ENCODE measurements at regions not wholly inside any gene's neighbourhood (a gene's known extent, or its start where the extent isn't known, plus 50 kb on each side); places are given as distances from the start of the nearest gene placed in this dataset.

- H3K27ac ChIP-seq (ENCODE audit: low read depth, low read length, poor library complexity, severe bottlenecking), result no peak overlapping the region
- H3K79me2 ChIP-seq (ENCODE audit: insufficient read depth, low read length), result no peaks in the 10 kb centered on the region
- no peaks in the 10 kb centered on the region for H3F3A ChIP-seq (ENCODE audit: insufficient read depth, low read length)
- H2AFZ ChIP-seq (ENCODE audit: low read length), result no peak overlapping the region
- H3K4me1 ChIP-seq (ENCODE audit: insufficient read depth, low read length, severe bottlenecking), result no peaks in the 10 kb centered on the region
- H3K9ac ChIP-seq (ENCODE audit: low read length), result no peak overlapping the region
- TF ChIP-seq EZH2 (IDR thresholded peaks at IDR 0.05; ENCODE audit: borderline replicate concordance, low read length) (no peak), CTCF (IDR thresholded peaks at IDR 0.05; ENCODE audit: low read length) (no peak)
- H3K9me2 ChIP-seq (ENCODE audit: low read depth, low read length), result no peaks in the 10 kb centered on the region
- H3K4me3 ChIP-seq (ENCODE audit: low read depth, low read length, poor library complexity, severe bottlenecking), result no peak overlapping the region
- no peaks in the 10 kb centered on the region for H3K36me3 ChIP-seq (ENCODE audit: insufficient read depth, low read length)
- no peaks in the 10 kb centered on the region for H4K20me1 ChIP-seq (ENCODE audit: insufficient read depth, low read length)
- no peaks in the 10 kb centered on the region for H3K27me3 ChIP-seq (ENCODE audit: insufficient read depth, low read length)
- H3K4me2 ChIP-seq (ENCODE audit: low read length), result no peak overlapping the region
- H3K9me3 ChIP-seq (ENCODE audit: low read length), result no peaks in the 10 kb centered on the region
These were observed 400.7 kb downstream of the MN1 start for GRCh38 chr22:27400811-27401210.

GRCh38 chr22:27401321-27401720, 400.2 kb downstream of the MN1 start:
- H3K4me1 ChIP-seq (ENCODE audit: insufficient read depth, low read length, severe bottlenecking), result no peaks in the 10 kb centered on the region
- H3K4me3 ChIP-seq (ENCODE audit: low read depth, low read length, poor library complexity, severe bottlenecking), result no peak overlapping the region
- no peaks in the 10 kb centered on the region for H3F3A ChIP-seq (ENCODE audit: insufficient read depth, low read length)
- H3K9me2 ChIP-seq (ENCODE audit: low read depth, low read length), result no peaks in the 10 kb centered on the region
- H3K27ac ChIP-seq (ENCODE audit: low read depth, low read length, poor library complexity, severe bottlenecking), result no peak overlapping the region
- no peak overlapping the region for H3K9ac ChIP-seq (ENCODE audit: low read length)
- no peaks in the 10 kb centered on the region for H4K20me1 ChIP-seq (ENCODE audit: insufficient read depth, low read length)
- no peaks in the 10 kb centered on the region for H3K36me3 ChIP-seq (ENCODE audit: insufficient read depth, low read length)
- H3K27me3 ChIP-seq (ENCODE audit: insufficient read depth, low read length), result no peaks in the 10 kb centered on the region
- H3K9me3 ChIP-seq (ENCODE audit: low read length), result no peaks in the 10 kb centered on the region
- no peak overlapping the region for H3K4me2 ChIP-seq (ENCODE audit: low read length)
- no peaks in the 10 kb centered on the region for H3K79me2 ChIP-seq (ENCODE audit: insufficient read depth, low read length)
- H2AFZ ChIP-seq (ENCODE audit: low read length), result no peak overlapping the region
- TF ChIP-seq EZH2 (IDR thresholded peaks at IDR 0.05; ENCODE audit: borderline replicate concordance, low read length), result no peak

GRCh38 chr22:27404441-27404840, 397.1 kb downstream of the MN1 start:
- Histone ChIP-seq H3K4me2 (ENCODE audit: low read length) (no peak overlapping the region), H3K36me3 (ENCODE audit: insufficient read depth, low read length) (no peaks in the 10 kb centered on the region), H3K9ac (ENCODE audit: low read length) (no peak overlapping the region), H4K20me1 (ENCODE audit: insufficient read depth, low read length) (no peaks in the 10 kb centered on the region), H3F3A (ENCODE audit: insufficient read depth, low read length) (no peaks in the 10 kb centered on the region), H3K4me1 (ENCODE audit: insufficient read depth, low read length, severe bottlenecking) (no peaks in the 10 kb centered on the region), H3K9me2 (ENCODE audit: low read depth, low read length) (no peaks in the 10 kb centered on the region), H3K27me3 (ENCODE audit: insufficient read depth, low read length) (no peaks in the 10 kb centered on the region), H2AFZ (ENCODE audit: low read length) (no peak overlapping the region), H3K4me3 (ENCODE audit: low read depth, low read length, poor library complexity, severe bottlenecking) (no peak overlapping the region), H3K79me2 (ENCODE audit: insufficient read depth, low read length) (no peaks in the 10 kb centered on the region), H3K9me3 (ENCODE audit: low read length) (no peaks in the 10 kb centered on the region), H3K27ac (ENCODE audit: low read depth, low read length, poor library complexity, severe bottlenecking) (no peak overlapping the region)
- TF ChIP-seq CTCF (IDR thresholded peaks at IDR 0.05; ENCODE audit: low read length) (no peak), EZH2 (IDR thresholded peaks at IDR 0.05; ENCODE audit: borderline replicate concordance, low read length) (no peak)

- Histone ChIP-seq H4K20me1 (ENCODE audit: insufficient read depth, low read length) (no peaks in the 10 kb centered on the region), H3K79me2 (ENCODE audit: insufficient read depth, low read length) (no peaks in the 10 kb centered on the region), H3K4me2 (ENCODE audit: low read length) (no peak overlapping the region), H3K9ac (ENCODE audit: low read length) (no peak overlapping the region), H2AFZ (ENCODE audit: low read length) (no peak overlapping the region), H3F3A (ENCODE audit: insufficient read depth, low read length) (no peaks in the 10 kb centered on the region), H3K27me3 (ENCODE audit: insufficient read depth, low read length) (no peaks in the 10 kb centered on the region), H3K4me1 (ENCODE audit: insufficient read depth, low read length, severe bottlenecking) (no peaks in the 10 kb centered on the region), H3K9me2 (ENCODE audit: low read depth, low read length) (no peaks in the 10 kb centered on the region), H3K36me3 (ENCODE audit: insufficient read depth, low read length) (no peaks in the 10 kb centered on the region), H3K9me3 (ENCODE audit: low read length) (no peaks in the 10 kb centered on the region), H3K4me3 (ENCODE audit: low read depth, low read length, poor library complexity, severe bottlenecking) (no peak overlapping the region), H3K27ac (ENCODE audit: low read depth, low read length, poor library complexity, severe bottlenecking) (no peak overlapping the region)
- no peak for TF ChIP-seq EZH2 (IDR thresholded peaks at IDR 0.05; ENCODE audit: borderline replicate concordance, low read length)
- peak; percentile 76 for TF ChIP-seq CTCF (IDR thresholded peaks at IDR 0.05; ENCODE audit: low read length)
These were observed 395.7 kb downstream of the MN1 start for GRCh38 chr22:27405672-27406388.

Data from OCI-LY1 (cell line).